DMS 273 treated with DMSO at 0.1 percent for 48 hours (cell line): ENCODE measurements at regions not wholly inside any gene's neighbourhood (a gene's known extent, or its start where the extent isn't known, plus 50 kb on each side); places are given as distances from the start of the nearest gene placed in this dataset.
A peak's percentile ranks its signal among the peaks of the same experiment; 100 is the strongest.

Experiments
- DNase-seq: peaks from one replicate; lab custom pipeline; 2025; lab: John Stamatoyannopoulos, UW

GRCh38 chr11:11135820-11136476 is 217.1 kb downstream of the CSNK2A3 start:
- DNase-seq = no peak

- DNase-seq = no peak
Measured at GRCh38 chr11:11129118-11129517, 223.9 kb downstream of the CSNK2A3 start.

- no peak for DNase-seq
Measured at GRCh38 chr11:11125618-11126017, 227.4 kb downstream of the CSNK2A3 start.

DNA sequence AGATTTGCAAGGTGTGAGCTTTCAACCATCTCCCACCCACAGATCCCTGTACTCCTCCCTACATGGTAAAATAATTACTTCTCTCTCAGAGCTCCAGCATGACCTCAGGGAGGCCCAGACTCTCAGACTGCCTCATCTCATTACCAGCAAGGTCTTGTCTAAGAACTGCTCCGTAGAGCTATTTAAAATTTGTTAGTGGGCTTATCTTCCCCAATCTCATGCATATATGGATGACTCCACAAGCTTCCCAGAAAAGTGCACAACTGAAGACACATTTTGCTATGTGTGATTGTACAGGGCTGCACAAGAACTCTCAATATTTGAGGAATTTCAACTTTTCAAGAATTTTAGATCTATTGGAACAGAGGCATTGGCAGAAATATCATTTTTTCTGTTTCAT is 230.3 kb downstream of the CSNK2A3 start:
- DNase-seq = no peak

GRCh38 chr11:11119917-11120316 is 233.1 kb downstream of the CSNK2A3 start:
- no peak for DNase-seq

DNA sequence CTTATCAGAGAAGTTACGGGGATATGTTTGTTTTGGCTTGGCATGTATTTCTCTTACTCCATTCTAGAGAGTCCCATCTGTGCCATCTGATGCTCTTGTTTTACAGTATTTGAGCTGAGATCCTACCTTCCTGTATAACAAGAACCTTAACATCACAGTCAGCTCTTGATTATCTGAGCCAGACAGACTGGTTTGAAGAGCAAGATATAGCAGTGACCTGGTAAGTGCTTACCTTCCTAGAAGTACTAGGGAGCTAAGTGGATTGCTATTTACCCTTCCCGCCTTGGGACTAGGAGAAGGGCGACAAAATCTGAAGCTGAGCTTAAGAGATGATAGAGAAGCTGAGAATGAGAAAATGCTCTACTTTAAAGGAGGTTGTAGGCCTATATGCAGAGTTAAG is 235.3 kb downstream of the CSNK2A3 start:
- DNase-seq = peak; percentile 39

- DNase-seq = no peak
Measured at GRCh38 chr11:11115475-11115874, 237.6 kb downstream of the CSNK2A3 start.

GRCh38 chr11:11113626-11114025 is 239.4 kb downstream of the CSNK2A3 start:
- no peak for DNase-seq

- no peak for DNase-seq
Measured at GRCh38 chr11:11108026-11108425, 245.0 kb downstream of the CSNK2A3 start.

GRCh38 chr11:11107076-11107723 is 245.8 kb downstream of the CSNK2A3 start:
- DNase-seq = no peak

- DNase-seq = no peak
Measured at GRCh38 chr11:11105361-11105760, 247.5 kb upstream of the ZBED5 start.

DNA sequence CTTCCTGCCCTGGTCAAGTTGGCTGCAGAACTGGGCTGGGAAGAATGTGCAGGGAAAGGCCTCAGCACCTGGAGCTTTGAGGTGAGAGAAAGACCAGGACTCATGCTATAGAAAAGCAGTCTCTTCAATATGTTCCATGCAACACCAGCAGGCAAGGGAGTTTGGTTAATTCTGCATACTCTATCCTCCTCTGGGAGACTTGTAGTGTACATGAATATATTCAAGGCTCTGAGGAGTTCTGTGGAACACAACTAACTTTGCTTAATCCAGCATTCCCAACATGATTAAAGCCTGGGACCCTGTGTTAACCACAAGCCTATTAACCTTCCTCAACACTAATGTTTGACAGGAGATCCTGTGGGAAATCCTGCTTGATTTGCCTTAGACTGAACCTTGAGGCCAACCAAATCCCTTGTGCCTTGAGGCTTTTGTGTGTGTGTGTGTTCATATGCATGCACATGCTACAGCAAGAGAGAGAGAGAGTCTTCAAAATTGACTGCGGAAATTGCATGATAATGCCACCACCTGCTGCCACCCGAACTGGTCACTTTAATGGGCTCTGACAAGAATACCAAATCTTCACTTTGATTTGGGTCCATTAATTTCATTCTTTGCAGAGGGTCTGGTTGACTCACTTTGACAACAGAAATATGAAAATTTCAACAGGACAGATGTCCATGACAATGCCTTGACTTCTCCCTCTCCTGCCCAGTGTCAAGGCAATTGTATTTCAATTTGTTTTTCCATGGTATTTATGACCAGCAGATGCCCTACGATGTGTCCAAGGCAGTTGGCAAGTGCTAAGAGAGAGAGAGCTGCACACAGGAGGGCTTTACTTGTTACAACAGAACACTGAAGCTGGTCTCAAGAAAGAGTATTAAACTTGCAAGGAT is 238.2 kb upstream of the ZBED5 start:
- no peak for DNase-seq

DNA sequence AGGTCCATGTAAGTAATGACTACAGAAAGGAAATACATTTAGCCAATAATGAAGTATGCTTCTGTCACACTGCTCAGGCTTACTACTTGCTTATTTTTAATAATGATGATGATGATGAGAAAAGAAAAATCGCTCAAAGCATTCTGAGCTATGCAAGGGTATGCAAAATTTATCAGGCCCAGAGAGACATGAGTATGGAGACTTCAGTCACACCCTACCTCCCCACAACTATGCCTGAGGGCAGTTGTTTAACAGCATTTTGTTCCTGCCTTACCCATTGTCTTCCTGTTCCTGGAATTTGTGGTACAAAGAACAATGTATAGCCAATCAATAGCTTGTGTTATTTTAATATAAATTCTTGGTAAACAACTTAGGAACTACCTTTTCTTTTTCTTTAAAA is 232.6 kb upstream of the ZBED5 start:
- DNase-seq = no peak

- DNase-seq = no peak
Measured at GRCh38 chr11:11089805-11090204, 232.0 kb upstream of the ZBED5 start.

DNA sequence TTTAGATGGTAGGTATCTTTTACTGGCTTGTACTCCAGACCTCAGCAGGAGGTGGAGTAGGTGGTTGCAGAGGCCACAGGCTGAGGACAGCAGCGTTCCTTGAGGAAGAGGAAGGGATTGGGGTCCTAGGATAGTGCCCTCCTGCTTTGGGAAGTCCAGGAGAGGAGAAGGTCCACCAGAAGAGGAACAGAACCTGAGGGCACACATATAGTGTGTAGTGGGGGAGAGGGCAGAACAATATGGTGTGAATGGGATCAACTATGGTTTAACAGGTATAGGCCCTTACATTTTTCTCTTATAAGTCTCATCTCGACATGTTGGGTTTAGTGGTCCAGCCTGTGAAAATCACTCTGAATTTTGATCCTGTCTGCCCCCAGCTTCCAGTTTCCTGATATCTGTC is 229.1 kb upstream of the ZBED5 start:
- no peak for DNase-seq

- DNase-seq = no peak
Measured at GRCh38 chr11:11085580-11085979, 227.7 kb upstream of the ZBED5 start.

- no peak for DNase-seq
Measured at GRCh38 chr11:11084337-11084736, 226.5 kb upstream of the ZBED5 start.

- DNase-seq = no peak
Measured at GRCh38 chr11:11083441-11083840, 225.6 kb upstream of the ZBED5 start.

- DNase-seq = no peak
Measured at GRCh38 chr11:11082646-11083045, 224.8 kb upstream of the ZBED5 start.

GRCh38 chr11:11081776-11082175 is 223.9 kb upstream of the ZBED5 start:
- DNase-seq = no peak

DNA sequence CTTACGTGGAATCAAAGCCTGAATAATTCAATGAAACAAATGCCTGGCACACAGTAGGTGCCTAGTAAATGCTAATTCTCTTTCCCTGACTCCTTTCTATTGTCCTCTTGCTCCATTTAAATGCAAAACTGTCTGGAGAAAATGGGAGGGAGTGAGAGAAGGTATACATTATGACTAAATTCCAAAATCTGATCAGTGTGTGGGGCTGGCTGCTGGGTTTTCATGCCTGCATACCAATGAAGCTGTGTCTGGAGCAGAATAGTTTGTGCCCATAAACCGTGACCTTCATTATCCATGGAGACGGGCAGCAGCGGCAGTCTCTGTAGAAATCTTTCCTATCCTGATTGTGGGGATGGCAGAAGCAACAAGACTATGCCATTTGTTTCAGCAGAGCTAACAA is 223.4 kb upstream of the ZBED5 start:
- no peak for DNase-seq

DNA sequence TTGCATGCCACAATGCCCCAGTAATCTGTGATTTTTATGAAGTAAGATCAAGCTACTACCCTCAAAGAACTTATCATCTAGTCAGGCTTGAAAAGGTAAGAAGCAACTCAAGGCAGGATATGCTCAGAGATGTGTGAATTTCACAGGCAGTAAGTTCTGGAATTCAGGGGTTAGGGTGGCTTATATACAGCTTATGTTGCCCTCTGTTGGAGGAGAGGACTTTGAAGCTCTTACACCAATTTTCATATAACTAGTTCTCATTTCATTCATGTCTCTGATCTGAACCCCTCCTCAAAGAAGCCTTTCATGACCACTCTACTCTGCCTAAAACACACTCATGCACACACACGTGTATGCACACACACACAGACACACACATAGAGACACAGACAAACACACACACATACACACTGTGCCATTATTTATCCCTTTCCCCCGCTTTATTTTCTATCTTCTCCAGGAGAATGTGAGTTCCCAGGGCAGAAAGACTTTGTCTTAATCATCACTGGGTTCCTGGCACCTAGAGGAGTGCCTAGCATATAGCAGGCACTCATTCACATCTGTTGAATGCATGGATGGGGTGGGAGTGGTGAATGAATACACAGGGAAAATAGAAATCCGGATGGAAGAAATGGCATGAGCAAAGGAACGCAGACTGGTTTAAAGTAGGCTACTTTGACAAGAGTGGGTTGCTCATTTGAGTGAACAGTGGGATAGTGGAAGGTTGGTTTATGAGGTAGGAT is 220.7 kb upstream of the ZBED5 start:
- no peak for DNase-seq
